Progenitor cell of endocrine pancreas (in vitro differentiated cells): ENCODE measurements at regions not wholly inside any gene's neighbourhood (a gene's known extent, or its start where the extent isn't known, plus 50 kb on each side); places are given as distances from the start of the nearest gene placed in this dataset.

Experiments
- DNase-seq: peaks from one replicate; pipeline ENCODE4 v3.0.0; 2021; ENCODE audit warnings: low spot score; ENCODE audit not compliant: unreplicated experiment
- H3K27ac Mint-ChIP-seq: 2 replicates; pipeline ENCODE4 v1.8.0; 2021; ENCODE audit warnings: mild to moderate bottlenecking, moderate library complexity, mixed read lengths
- H3K27me3 Mint-ChIP-seq: 2 replicates; pipeline ENCODE4 v1.8.0; 2021; ENCODE audit warnings: mixed read lengths
- H3K36me3 Mint-ChIP-seq: 2 replicates; pipeline ENCODE4 v1.8.0; 2022; ENCODE audit warnings: mixed read lengths; ENCODE audit not compliant: insufficient read depth
- H3K4me1 Mint-ChIP-seq: 2 replicates; pipeline ENCODE4 v1.8.0; 2021; ENCODE audit warnings: low read depth, mixed read lengths
- H3K4me3 Mint-ChIP-seq: 2 replicates; pipeline ENCODE4 v1.8.0; 2021; ENCODE audit warnings: low read depth, mild to moderate bottlenecking, moderate library complexity, mixed read lengths
- H3K9me3 Mint-ChIP-seq: 2 replicates; pipeline ENCODE4 v1.8.0; 2021; ENCODE audit warnings: low read depth, mixed read lengths
- CTCF ChIP-seq: fragments of 200-600 bp; sonication (generic); IDR thresholded peaks from one replicate; pipeline ENCODE4 v1.5.0; 2021; ENCODE audit warnings: antibody characterized with exemption, mild to moderate bottlenecking; ENCODE audit not compliant: unreplicated experiment

GRCh38 chr12:54711669-54712068 is 63.5 kb upstream of the DCD start:
- no peak for DNase-seq
- H3K36me3 Mint-ChIP-seq: no peaks in the 10 kb centered on the region

GRCh38 chr12:54708826-54709225 is 60.7 kb upstream of the DCD start:
- no peak for DNase-seq
- Mint-ChIP-seq H3K4me3 (no peak overlapping the region), H3K36me3 (no peaks in the 10 kb centered on the region), H3K27me3 (peaks cover 5% of the 10 kb centered on the region), H3K27ac (no peak overlapping the region), H3K9me3 (no peaks in the 10 kb centered on the region), H3K4me1 (no peaks in the 10 kb centered on the region)
- no peak for TF ChIP-seq CTCF

More at GRCh38 chr12:54711669-54712068, 63.5 kb upstream of the DCD start:
- Mint-ChIP-seq H3K27me3 (peaks cover 8% of the 10 kb centered on the region), H3K4me3 (no peak overlapping the region), H3K27ac (no peak overlapping the region), H3K4me1 (no peaks in the 10 kb centered on the region), H3K9me3 (no peaks in the 10 kb centered on the region)
- no peak for TF ChIP-seq CTCF

GRCh38 chr12:54704202-54704601 is 56.0 kb upstream of the DCD start:
- Mint-ChIP-seq H3K9me3 (no peaks in the 10 kb centered on the region), H3K36me3 (no peaks in the 10 kb centered on the region), H3K4me3 (no peak overlapping the region), H3K27ac (no peak overlapping the region), H3K4me1 (peaks cover 21% of the 10 kb centered on the region), H3K27me3 (no peaks in the 10 kb centered on the region)
- DNase-seq: no peak
- no peak for TF ChIP-seq CTCF

GRCh38 chr12:54701940-54702592 is 53.9 kb upstream of the DCD start:
- H3K27ac Mint-ChIP-seq: no peak overlapping the region
- DNase-seq: no peak
- no peaks in the 10 kb centered on the region for H3K36me3 Mint-ChIP-seq
- peaks cover 35% of the 10 kb centered on the region for H3K4me1 Mint-ChIP-seq
- TF ChIP-seq CTCF: peak; percentile 76
- no peaks in the 10 kb centered on the region for H3K9me3 Mint-ChIP-seq
- no peaks in the 10 kb centered on the region for H3K27me3 Mint-ChIP-seq
- no peak overlapping the region for H3K4me3 Mint-ChIP-seq

- Mint-ChIP-seq H3K9me3 (no peaks in the 10 kb centered on the region), H3K27ac (no peak overlapping the region), H3K4me1 (peaks cover 37% of the 10 kb centered on the region), H3K27me3 (no peaks in the 10 kb centered on the region), H3K4me3 (no peak overlapping the region), H3K36me3 (no peaks in the 10 kb centered on the region)
- DNase-seq: no peak
- no peak for TF ChIP-seq CTCF
These were observed 52.7 kb upstream of the DCD start for GRCh38 chr12:54700849-54701248.
